OCI-LY7 (cell line): ENCODE measurements at regions not wholly inside any gene's neighbourhood (a gene's known extent, or its start where the extent isn't known, plus 50 kb on each side); places are given as distances from the start of the nearest gene placed in this dataset.

Experiments
- BruUV-seq: library from RNA; stranded (reverse); fragments of 400-500 nt; replicated peaks from 2 replicates; lab custom pipeline; 2021; lab: Mats Ljungman, UMichigan
- CTCF ChIA-PET: fragments of 300-600 bp; sonication (Branson Sonifier 250); formaldehyde crosslinking; loops from one replicate; lab custom pipeline; 2022; ENCODE audit warnings: antibody characterized with exemption; ENCODE audit not compliant: unreplicated experiment; lab: Charles Lee
- POLR2A ChIA-PET: fragments of 300-600 bp; sonication (Branson Sonifier 250); formaldehyde crosslinking; loops from one replicate; lab custom pipeline; 2022; ENCODE audit warnings: antibody characterized with exemption; lab: Charles Lee
- DNase-seq: peaks from one replicate; pipeline ENCODE4 v3.0.0-alpha.2; 2015; ENCODE audit warnings: low spot score
- H2AFZ ChIP-seq: fragments of 200-600 bp; sonication (generic), shearing (Covaris generic); 2 replicates; pipeline ENCODE4 v1.6.1; 2014; ENCODE audit warnings: mild to moderate bottlenecking, antibody characterized with exemption, low read length, moderate library complexity
- H3K27ac ChIP-seq: fragments of 200-600 bp; sonication (generic); 2 replicates; pipeline ENCODE4 v1.5.1; 2014; ENCODE audit warnings: mixed run types, low read depth, mild to moderate bottlenecking, moderate library complexity, low read length, inconsistent platforms; ENCODE audit not compliant: poor library complexity, severe bottlenecking
- H3K36me3 ChIP-seq: fragments of 200-600 bp; sonication (generic); 2 replicates; pipeline ENCODE4 v1.6.1; 2014; ENCODE audit warnings: mild to moderate bottlenecking, antibody characterized with exemption, low read length, moderate library complexity, mixed read lengths; ENCODE audit not compliant: insufficient read depth
- H3K4me1 ChIP-seq: fragments of 200-600 bp; sonication (generic); 2 replicates; pipeline ENCODE4 v1.5.1; 2014; ENCODE audit warnings: mild to moderate bottlenecking, low read length; ENCODE audit not compliant: insufficient read depth, poor library complexity, severe bottlenecking
- H3K4me2 ChIP-seq: fragments of 200-600 bp; sonication (generic); 2 replicates; pipeline ENCODE4 v1.6.1; 2014; ENCODE audit warnings: mild to moderate bottlenecking, low read length
- H3K4me3 ChIP-seq: fragments of 200-600 bp; sonication (generic); 2 replicates; pipeline ENCODE4 v1.5.1; 2014; ENCODE audit warnings: mild to moderate bottlenecking, low read depth, low read length; ENCODE audit not compliant: poor library complexity, severe bottlenecking
- H3K79me2 ChIP-seq: fragments of 200-600 bp; sonication (generic); 2 replicates; pipeline ENCODE4 v1.6.1; 2016; ENCODE audit warnings: low read depth, mild to moderate bottlenecking, low read length, moderate library complexity, mixed read lengths; ENCODE audit not compliant: insufficient read depth
- H3K9me2 ChIP-seq: fragments of 200-600 bp; sonication (generic); 2 replicates; pipeline ENCODE4 v1.6.1; 2016; ENCODE audit warnings: mild to moderate bottlenecking, low read length, mixed read lengths; ENCODE audit not compliant: insufficient read depth
- H3K9me3 ChIP-seq: fragments of 200-600 bp; sonication (generic); 2 replicates; pipeline ENCODE4 v1.6.1; 2014; ENCODE audit warnings: mild to moderate bottlenecking, mixed run types, low read length, mixed read lengths
- H4K20me1 ChIP-seq: fragments of 200-600 bp; sonication (generic); 2 replicates; pipeline ENCODE4 v1.6.1; 2014; ENCODE audit warnings: mild to moderate bottlenecking, antibody characterized with exemption, low read length, moderate library complexity, mixed read lengths; ENCODE audit not compliant: insufficient read depth
- EZH2phosphoT487 ChIP-seq: fragments of 200-600 bp; sonication (generic); IDR thresholded peaks from 2 replicates; pipeline ENCODE4 v1.6.1; 2018; ENCODE audit warnings: low read depth, borderline replicate concordance, mild to moderate bottlenecking, mixed run types, antibody characterized with exemption, low read length, moderate library complexity, mixed read lengths
- intact Hi-C: fragments of 100-400 bp; cut with micrococcal nuclease; formaldehyde crosslinking; loops from one replicate; pipeline ENCODE4 v1.10.0; 2022; ENCODE audit not compliant: unreplicated experiment
- TF ChIP-seq, protein P1 (sequence below): fragments of 200-600 bp; sonication (generic); conservative IDR thresholded peaks from 2 replicates; pipeline ENCODE4 v1.5.1; 2014; ENCODE audit warnings: mild to moderate bottlenecking, antibody characterized with exemption, low read length, moderate library complexity, mixed read lengths

DNA sequence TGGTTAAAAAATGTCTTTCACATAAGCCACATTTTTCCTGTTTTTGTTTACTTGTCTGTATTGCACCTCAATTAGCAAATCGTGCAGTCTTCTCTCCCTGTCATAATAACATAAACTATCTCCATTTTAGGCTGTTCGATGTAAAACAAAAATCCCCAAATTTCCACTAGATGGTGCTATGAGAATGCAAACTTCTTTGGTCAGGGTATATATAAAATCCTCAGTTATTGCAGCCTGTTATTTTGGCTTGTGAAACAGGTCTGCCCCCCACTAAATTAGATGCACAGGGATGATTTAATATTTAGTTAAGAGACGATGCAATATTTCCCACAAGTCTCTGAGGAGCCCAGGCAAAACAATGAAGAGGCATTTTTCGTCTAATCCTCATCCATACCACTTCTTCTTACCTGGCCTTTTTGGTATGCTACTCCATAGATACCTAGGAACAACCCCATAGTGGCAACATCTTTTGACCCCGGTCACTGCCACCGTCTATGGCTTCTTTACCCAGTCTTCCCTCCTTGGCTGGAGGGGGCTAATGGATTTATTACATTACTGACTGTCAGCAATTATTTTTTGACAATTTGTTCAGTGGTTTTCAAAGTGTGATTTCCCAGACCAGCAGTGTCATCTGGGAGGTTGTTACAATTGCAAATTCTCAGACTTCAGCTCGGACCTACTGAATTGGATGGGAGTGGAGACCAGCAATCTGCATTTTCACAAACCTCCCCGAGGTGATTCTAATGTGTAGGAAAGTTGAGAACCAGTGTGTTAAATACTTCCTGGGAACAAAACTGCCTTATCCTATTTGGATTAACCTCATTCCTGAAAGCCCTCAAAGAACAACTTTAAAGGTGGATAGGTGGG is 117.4 kb upstream of the CWC22 start:
- Histone ChIP-seq H3K4me1 (no peaks in the 10 kb centered on the region), H3K79me2 (no peaks in the 10 kb centered on the region), H3K36me3 (no peaks in the 10 kb centered on the region), H3K27ac (no peak overlapping the region), H3K9me3 (no peaks in the 10 kb centered on the region), H3K4me3 (no peak overlapping the region), H2AFZ (0 out of 2 replicates have a peak overlapping the region, but pooled peaks have one; percentile 42), H4K20me1 (no peaks in the 10 kb centered on the region), H3K9me2 (no peaks in the 10 kb centered on the region), H3K4me2 (no peak overlapping the region)
- no peak for TF ChIP-seq EZH2phosphoT487
- TF ChIP-seq, protein P1, sequence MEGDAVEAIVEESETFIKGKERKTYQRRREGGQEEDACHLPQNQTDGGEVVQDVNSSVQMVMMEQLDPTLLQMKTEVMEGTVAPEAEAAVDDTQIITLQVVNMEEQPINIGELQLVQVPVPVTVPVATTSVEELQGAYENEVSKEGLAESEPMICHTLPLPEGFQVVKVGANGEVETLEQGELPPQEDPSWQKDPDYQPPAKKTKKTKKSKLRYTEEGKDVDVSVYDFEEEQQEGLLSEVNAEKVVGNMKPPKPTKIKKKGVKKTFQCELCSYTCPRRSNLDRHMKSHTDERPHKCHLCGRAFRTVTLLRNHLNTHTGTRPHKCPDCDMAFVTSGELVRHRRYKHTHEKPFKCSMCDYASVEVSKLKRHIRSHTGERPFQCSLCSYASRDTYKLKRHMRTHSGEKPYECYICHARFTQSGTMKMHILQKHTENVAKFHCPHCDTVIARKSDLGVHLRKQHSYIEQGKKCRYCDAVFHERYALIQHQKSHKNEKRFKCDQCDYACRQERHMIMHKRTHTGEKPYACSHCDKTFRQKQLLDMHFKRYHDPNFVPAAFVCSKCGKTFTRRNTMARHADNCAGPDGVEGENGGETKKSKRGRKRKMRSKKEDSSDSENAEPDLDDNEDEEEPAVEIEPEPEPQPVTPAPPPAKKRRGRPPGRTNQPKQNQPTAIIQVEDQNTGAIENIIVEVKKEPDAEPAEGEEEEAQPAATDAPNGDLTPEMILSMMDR: peak; percentile 91
- peak; percentile 64 for DNase-seq
- BruUV-seq: no TSS peak
- POLR2A ChIA-PET: interaction anchor here (0.7 to 1.3 kb wide), 2 partner anchors 10 to 113 kb away, joined by 3 to 5 read pairs; no protein-coding TSS in a partner anchor
- CTCF ChIA-PET: no interaction called here
- intact Hi-C loops: loop anchor here (1.0 to 10.0 kb wide), 2 partner anchors 310 to 934 kb away; no protein-coding TSS in a partner anchor

DNA sequence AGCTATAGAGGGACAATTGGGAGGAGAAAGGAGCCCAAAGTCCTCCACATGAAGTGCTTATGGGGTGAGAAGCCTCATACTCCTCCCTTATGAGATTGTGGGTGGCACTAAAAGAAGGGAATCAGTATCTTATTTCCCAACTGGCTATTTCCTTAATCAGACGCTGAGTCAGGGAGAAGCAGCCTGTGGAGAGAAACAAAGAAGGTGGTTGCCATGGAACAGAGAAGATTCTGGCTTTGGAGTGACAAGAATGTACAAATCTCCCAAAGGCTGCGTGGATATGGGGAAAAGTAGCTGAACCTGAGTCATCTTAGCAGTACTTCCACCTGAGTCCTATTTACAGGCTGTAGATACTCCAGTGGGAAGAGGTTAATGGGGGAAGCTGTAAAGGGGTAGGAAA is 115.8 kb upstream of the CWC22 start:
- Histone ChIP-seq H2AFZ (no peak overlapping the region), H3K4me2 (no peak overlapping the region), H3K79me2 (no peaks in the 10 kb centered on the region), H4K20me1 (no peaks in the 10 kb centered on the region), H3K4me1 (no peaks in the 10 kb centered on the region), H3K36me3 (no peaks in the 10 kb centered on the region), H3K9me2 (no peaks in the 10 kb centered on the region), H3K9me3 (no peaks in the 10 kb centered on the region), H3K27ac (no peak overlapping the region), H3K4me3 (no peak overlapping the region)
- POLR2A ChIA-PET: interaction anchor here (0.6 to 1.0 kb wide), 2 partner anchors 10 to 925 kb away, joined by 3 to 4 read pairs; no protein-coding TSS in a partner anchor
- BruUV-seq: no TSS peak
- intact Hi-C loops: loop anchor here (10.0 kb wide), 1 partner anchor 312 kb away; no protein-coding TSS in a partner anchor
- CTCF ChIA-PET: no interaction called here
- DNase-seq: no peak
- TF ChIP-seq, protein P1: no peak
- TF ChIP-seq EZH2phosphoT487: no peak

DNA sequence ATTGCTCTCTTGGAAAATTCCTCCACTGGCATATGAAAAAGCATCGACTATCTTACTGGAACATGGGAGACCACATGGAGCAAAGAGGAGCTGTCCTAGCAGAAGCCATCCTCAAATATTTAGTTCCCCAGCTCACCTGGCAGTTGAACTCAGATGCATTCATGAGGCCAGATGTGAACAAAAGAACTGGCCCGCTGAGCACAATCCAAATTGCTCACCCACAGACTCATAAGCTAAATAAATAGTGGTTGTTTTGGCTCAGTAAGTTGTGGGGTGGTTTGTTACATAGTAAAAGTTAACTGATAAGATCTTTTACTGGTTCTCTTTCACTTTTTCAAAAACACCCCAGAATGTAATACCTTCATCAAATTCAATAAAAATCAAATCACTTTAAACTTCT is 108.6 kb upstream of the CWC22 start:
- DNase-seq: no peak
- Histone ChIP-seq H3K4me2 (no peak overlapping the region), H3K4me3 (no peak overlapping the region), H3K9me2 (no peaks in the 10 kb centered on the region), H4K20me1 (no peaks in the 10 kb centered on the region), H3K79me2 (no peaks in the 10 kb centered on the region), H2AFZ (no peak overlapping the region), H3K36me3 (no peaks in the 10 kb centered on the region), H3K4me1 (no peaks in the 10 kb centered on the region), H3K9me3 (no peaks in the 10 kb centered on the region), H3K27ac (no peak overlapping the region)
- ChIA-PET POLR2A (interaction anchor here (2.1 kb wide), 1 partner anchor 8 kb away, joined by 5 read pairs; no protein-coding TSS in a partner anchor), CTCF (no interaction called here)
- intact Hi-C loops: no loop called here
- BruUV-seq: no TSS peak
- TF ChIP-seq EZH2phosphoT487: no peak
- TF ChIP-seq, protein P1: no peak
